Neural cell (in vitro differentiated cells): ENCODE measurements at regions not wholly inside any gene's neighbourhood (a gene's known extent, or its start where the extent isn't known, plus 50 kb on each side); places are given as distances from the start of the nearest gene placed in this dataset.

Experiments used
- H2AFZ ChIP-seq: fragments of 200-600, 300-800 bp; sonication (generic), shearing (Covaris generic); 2 replicates; pipeline ENCODE4 v1.6.0; 2014; ENCODE audit warnings: low read depth, mild to moderate bottlenecking, antibody characterized with exemption, low read length, moderate library complexity
- H3F3A ChIP-seq: fragments of 200-600 bp; shearing (Covaris generic); 2 replicates; pipeline ENCODE4 v1.6.1; 2016; ENCODE audit warnings: mild to moderate bottlenecking, moderate library complexity, mixed read lengths, antibody characterized with exemption, low read length; ENCODE audit not compliant: insufficient read depth, poor library complexity, severe bottlenecking
- H3K27ac ChIP-seq: fragments of 200-600, 300-800 bp; sonication (generic), shearing (Covaris generic); 2 replicates; pipeline ENCODE4 v1.5.1; 2014; ENCODE audit warnings: mild to moderate bottlenecking, low read length, moderate library complexity
- H3K27me3 ChIP-seq: fragments of 300-800, 200-600 bp; sonication (generic), shearing (Covaris generic); 2 replicates; pipeline ENCODE4 v1.6.0; 2014; ENCODE audit warnings: mild to moderate bottlenecking, low read depth, low read length, moderate library complexity; ENCODE audit not compliant: insufficient read depth
- H3K36me3 ChIP-seq: fragments of 300-800, 200-600 bp; sonication (generic), shearing (Covaris generic); 2 replicates; pipeline ENCODE4 v1.5.1; 2014; ENCODE audit warnings: mild to moderate bottlenecking, antibody characterized with exemption, low read length, moderate library complexity; ENCODE audit not compliant: insufficient read depth
- H3K4me2 ChIP-seq: fragments of 300-800, 200-600 bp; sonication (generic), shearing (Covaris generic); 2 replicates; pipeline ENCODE4 v1.6.0; 2014; ENCODE audit warnings: mild to moderate bottlenecking, low read length
- H3K4me3 ChIP-seq: fragments of 300-800, 200-600 bp; sonication (generic), shearing (Covaris generic); 2 replicates; pipeline ENCODE4 v1.5.1; 2014; ENCODE audit warnings: mild to moderate bottlenecking, low read length, moderate library complexity
- H3K79me2 ChIP-seq: fragments of 200-600 bp; shearing (Covaris generic); replicated peaks from 2 replicates; pipeline ENCODE4 v1.6.0; 2014; ENCODE audit warnings: mild to moderate bottlenecking, low read length, moderate library complexity; ENCODE audit not compliant: insufficient read depth
- H3K9ac ChIP-seq: fragments of 300-800, 200-600 bp; sonication (generic), shearing (Covaris generic); 2 replicates; pipeline ENCODE4 v1.6.1; 2016; ENCODE audit warnings: mild to moderate bottlenecking, low read length, mixed read lengths
- H3K9me2 ChIP-seq: fragments of 200-600 bp; shearing (Covaris generic); 2 replicates; pipeline ENCODE4 v1.6.1; 2016; ENCODE audit warnings: mild to moderate bottlenecking, low read length, mixed read lengths; ENCODE audit not compliant: insufficient read depth
- H3K9me3 ChIP-seq: fragments of 200-600, 300-800 bp; sonication (generic), shearing (Covaris generic); 2 replicates; pipeline ENCODE4 v1.6.1; 2016; ENCODE audit warnings: mild to moderate bottlenecking, mixed run types, low read length, moderate library complexity, mixed read lengths
- H4K20me1 ChIP-seq: fragments of 200-600 bp; shearing (Covaris generic); 2 replicates; pipeline ENCODE4 v1.6.1; 2016; ENCODE audit warnings: mild to moderate bottlenecking, mixed run types; ENCODE audit not compliant: insufficient read depth
- EP300 ChIP-seq: fragments of 450-650 bp; conservative IDR thresholded peaks from 2 replicates; pipeline ENCODE4 v1.6.1; 2014; ENCODE audit warnings: antibody characterized with exemption, mild to moderate bottlenecking, moderate library complexity; ENCODE audit not compliant: poor library complexity, severe bottlenecking
- EZH2 ChIP-seq: fragments of 200-600, 300-800 bp; shearing (Covaris generic), sonication (generic); IDR thresholded peaks from 2 replicates; pipeline ENCODE4 v1.6.1; 2014; ENCODE audit warnings: antibody characterized with exemption, low read length, borderline replicate concordance, mild to moderate bottlenecking; ENCODE audit not compliant: insufficient read depth, poor library complexity, severe bottlenecking
- MXI1 ChIP-seq: fragments of 450-650 bp; conservative IDR thresholded peaks from 2 replicates; pipeline ENCODE4 v1.6.1; 2014; ENCODE audit warnings: antibody characterized with exemption, mild to moderate bottlenecking; ENCODE audit not compliant: poor library complexity, severe bottlenecking
- POLR2AphosphoS5 ChIP-seq: IDR thresholded peaks from 2 replicates; pipeline ENCODE4 v1.6.1; 2012
- RAD21 ChIP-seq: fragments of 450-650 bp; conservative IDR thresholded peaks from 2 replicates; pipeline ENCODE4 v1.6.1; 2014; ENCODE audit warnings: antibody characterized with exemption, mild to moderate bottlenecking, moderate library complexity
- SMC3 ChIP-seq: fragments of 450-650 bp; conservative IDR thresholded peaks from 2 replicates; pipeline ENCODE4 v1.6.1; 2014; ENCODE audit warnings: antibody characterized with exemption, mild to moderate bottlenecking, moderate library complexity; ENCODE audit not compliant: poor library complexity
- TAF1 ChIP-seq: IDR thresholded peaks from 2 replicates; pipeline ENCODE4 v1.6.1; 2012; ENCODE audit warnings: low read depth
- TF ChIP-seq, protein P1 (sequence below): fragments of 450-650 bp; IDR thresholded peaks from 2 replicates; pipeline ENCODE4 v1.5.1; 2014; ENCODE audit warnings: antibody characterized with exemption, mild to moderate bottlenecking, moderate library complexity; ENCODE audit not compliant: poor library complexity, severe bottlenecking
- TF ChIP-seq, protein P2 (sequence below): IDR thresholded peaks from 2 replicates; pipeline ENCODE4 v1.6.1; 2012; ENCODE audit warnings: borderline replicate concordance

GRCh38 chr15:69663982-69664381 is 211.4 kb downstream of the RPLP1 start:
- H3K4me3 ChIP-seq: peak overlapping the region; percentile 54
- TF ChIP-seq MXI1 (no peak), POLR2AphosphoS5 (no peak), TAF1 (no peak), RAD21 (no peak), EP300 (no peak)
- TF ChIP-seq, protein P1, sequence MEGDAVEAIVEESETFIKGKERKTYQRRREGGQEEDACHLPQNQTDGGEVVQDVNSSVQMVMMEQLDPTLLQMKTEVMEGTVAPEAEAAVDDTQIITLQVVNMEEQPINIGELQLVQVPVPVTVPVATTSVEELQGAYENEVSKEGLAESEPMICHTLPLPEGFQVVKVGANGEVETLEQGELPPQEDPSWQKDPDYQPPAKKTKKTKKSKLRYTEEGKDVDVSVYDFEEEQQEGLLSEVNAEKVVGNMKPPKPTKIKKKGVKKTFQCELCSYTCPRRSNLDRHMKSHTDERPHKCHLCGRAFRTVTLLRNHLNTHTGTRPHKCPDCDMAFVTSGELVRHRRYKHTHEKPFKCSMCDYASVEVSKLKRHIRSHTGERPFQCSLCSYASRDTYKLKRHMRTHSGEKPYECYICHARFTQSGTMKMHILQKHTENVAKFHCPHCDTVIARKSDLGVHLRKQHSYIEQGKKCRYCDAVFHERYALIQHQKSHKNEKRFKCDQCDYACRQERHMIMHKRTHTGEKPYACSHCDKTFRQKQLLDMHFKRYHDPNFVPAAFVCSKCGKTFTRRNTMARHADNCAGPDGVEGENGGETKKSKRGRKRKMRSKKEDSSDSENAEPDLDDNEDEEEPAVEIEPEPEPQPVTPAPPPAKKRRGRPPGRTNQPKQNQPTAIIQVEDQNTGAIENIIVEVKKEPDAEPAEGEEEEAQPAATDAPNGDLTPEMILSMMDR: no peak

GRCh38 chr15:69664572-69665571 is 212.3 kb downstream of the RPLP1 start:
- Histone ChIP-seq H3K36me3 (no peaks in the 10 kb centered on the region), H3K27me3 (no peaks in the 10 kb centered on the region), H3K79me2 (no peaks in the 10 kb centered on the region), H3K9ac (peak overlapping the region; percentile 49), H3K9me2 (no peaks in the 10 kb centered on the region), H4K20me1 (no peaks in the 10 kb centered on the region), H3K4me3 (peak overlapping the region; percentile 54), H3K4me2 (peak overlapping the region; percentile 31), H3K9me3 (no peaks in the 10 kb centered on the region), H2AFZ (no peak overlapping the region), H3F3A (peaks cover 2% of the 10 kb centered on the region), H3K27ac (peak overlapping the region; percentile 74)
- TF ChIP-seq TAF1 (no peak), EP300 (peak; percentile 33), EZH2 (no peak), RAD21 (peak; percentile 30), POLR2AphosphoS5 (peak; percentile 63), MXI1 (peak; percentile 31), SMC3 (peak; percentile 24)
- TF ChIP-seq, protein P1: no peak
- TF ChIP-seq, protein P2, sequence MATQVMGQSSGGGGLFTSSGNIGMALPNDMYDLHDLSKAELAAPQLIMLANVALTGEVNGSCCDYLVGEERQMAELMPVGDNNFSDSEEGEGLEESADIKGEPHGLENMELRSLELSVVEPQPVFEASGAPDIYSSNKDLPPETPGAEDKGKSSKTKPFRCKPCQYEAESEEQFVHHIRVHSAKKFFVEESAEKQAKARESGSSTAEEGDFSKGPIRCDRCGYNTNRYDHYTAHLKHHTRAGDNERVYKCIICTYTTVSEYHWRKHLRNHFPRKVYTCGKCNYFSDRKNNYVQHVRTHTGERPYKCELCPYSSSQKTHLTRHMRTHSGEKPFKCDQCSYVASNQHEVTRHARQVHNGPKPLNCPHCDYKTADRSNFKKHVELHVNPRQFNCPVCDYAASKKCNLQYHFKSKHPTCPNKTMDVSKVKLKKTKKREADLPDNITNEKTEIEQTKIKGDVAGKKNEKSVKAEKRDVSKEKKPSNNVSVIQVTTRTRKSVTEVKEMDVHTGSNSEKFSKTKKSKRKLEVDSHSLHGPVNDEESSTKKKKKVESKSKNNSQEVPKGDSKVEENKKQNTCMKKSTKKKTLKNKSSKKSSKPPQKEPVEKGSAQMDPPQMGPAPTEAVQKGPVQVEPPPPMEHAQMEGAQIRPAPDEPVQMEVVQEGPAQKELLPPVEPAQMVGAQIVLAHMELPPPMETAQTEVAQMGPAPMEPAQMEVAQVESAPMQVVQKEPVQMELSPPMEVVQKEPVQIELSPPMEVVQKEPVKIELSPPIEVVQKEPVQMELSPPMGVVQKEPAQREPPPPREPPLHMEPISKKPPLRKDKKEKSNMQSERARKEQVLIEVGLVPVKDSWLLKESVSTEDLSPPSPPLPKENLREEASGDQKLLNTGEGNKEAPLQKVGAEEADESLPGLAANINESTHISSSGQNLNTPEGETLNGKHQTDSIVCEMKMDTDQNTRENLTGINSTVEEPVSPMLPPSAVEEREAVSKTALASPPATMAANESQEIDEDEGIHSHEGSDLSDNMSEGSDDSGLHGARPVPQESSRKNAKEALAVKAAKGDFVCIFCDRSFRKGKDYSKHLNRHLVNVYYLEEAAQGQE: no peak

More at GRCh38 chr15:69663982-69664381, 211.4 kb downstream of the RPLP1 start:
- peak overlapping the region; percentile 49 for H3K9ac ChIP-seq
- H3K79me2 ChIP-seq: no peaks in the 10 kb centered on the region
- peaks cover 2% of the 10 kb centered on the region for H3F3A ChIP-seq
- no peaks in the 10 kb centered on the region for H3K27me3 ChIP-seq
- H3K4me2 ChIP-seq: no peak overlapping the region
- no peaks in the 10 kb centered on the region for H4K20me1 ChIP-seq
- no peak overlapping the region for H2AFZ ChIP-seq
- no peaks in the 10 kb centered on the region for H3K9me2 ChIP-seq
- H3K27ac ChIP-seq: peak overlapping the region; percentile 74
- H3K36me3 ChIP-seq: no peaks in the 10 kb centered on the region
- no peaks in the 10 kb centered on the region for H3K9me3 ChIP-seq
